ENCODE measurements at regions not wholly inside any gene's neighbourhood (a gene's known extent, or its start where the extent isn't known, plus 50 kb on each side); places are given as distances from the start of the nearest gene placed in this dataset.
"Not testable (repeated sequence)": the region's sequence is repeated elsewhere in the genome, so short reads cannot be mapped to it uniquely, and the experiment has no call there.

DNA sequence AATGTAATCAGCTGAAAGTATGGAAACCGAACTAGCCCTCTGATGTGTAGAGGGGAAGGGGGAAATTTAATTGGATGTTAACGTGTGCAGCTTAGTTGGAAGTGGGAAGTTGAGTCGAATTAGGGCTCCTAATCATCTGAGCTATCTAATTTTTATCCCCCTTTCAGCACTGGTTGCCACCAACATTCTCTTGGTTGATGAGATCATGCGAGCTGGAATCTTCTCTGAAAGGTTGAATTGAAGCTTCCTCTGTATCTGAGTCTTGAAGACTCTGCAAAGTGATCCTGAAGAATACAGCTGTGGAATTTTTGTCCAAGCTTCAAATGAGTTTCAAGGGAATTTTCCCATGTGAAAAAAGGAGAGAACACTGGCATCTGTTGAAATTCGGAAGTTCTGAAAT lies 109.8 kb upstream of the VKORC1L1 start:
- not testable (repeated sequence) for TF ChIP-seq CTCF, POLR2A, POLR2AphosphoS5 (IDR thresholded peaks at IDR 0.05)

All from transverse colon (tissue), 4 donors.